Keratinocyte (primary cell): ENCODE measurements at regions not wholly inside any gene's neighbourhood (a gene's known extent, or its start where the extent isn't known, plus 50 kb on each side); places are given as distances from the start of the nearest gene placed in this dataset.

Source experiments
- EZH2 ChIP-seq: IDR thresholded peaks from one replicate; pipeline ENCODE4 v1.6.1; 2012; ENCODE audit warnings: inconsistent platforms, mild to moderate bottlenecking, low read length, moderate library complexity
- TF ChIP-seq, protein P1 (sequence below), 3 experiments: IDR thresholded peaks in 1 of 3; conservative IDR thresholded peaks in 1 of 3; optimal IDR thresholded peaks in 1 of 3; 2 replicates in 2 of 3; 3 replicates in 1 of 3; pipeline versions ENCODE3 to v1.5.1; 2011; ENCODE audit warnings: low read length in 3 of 3, mild to moderate bottlenecking in 3 of 3, moderate library complexity in 2 of 3, control low read depth in 1 of 3, inconsistent platforms in 1 of 3; ENCODE audit not compliant: insufficient read depth in 2 of 3; ENCODE audit errors: extremely low read depth in 1 of 3

DNA sequence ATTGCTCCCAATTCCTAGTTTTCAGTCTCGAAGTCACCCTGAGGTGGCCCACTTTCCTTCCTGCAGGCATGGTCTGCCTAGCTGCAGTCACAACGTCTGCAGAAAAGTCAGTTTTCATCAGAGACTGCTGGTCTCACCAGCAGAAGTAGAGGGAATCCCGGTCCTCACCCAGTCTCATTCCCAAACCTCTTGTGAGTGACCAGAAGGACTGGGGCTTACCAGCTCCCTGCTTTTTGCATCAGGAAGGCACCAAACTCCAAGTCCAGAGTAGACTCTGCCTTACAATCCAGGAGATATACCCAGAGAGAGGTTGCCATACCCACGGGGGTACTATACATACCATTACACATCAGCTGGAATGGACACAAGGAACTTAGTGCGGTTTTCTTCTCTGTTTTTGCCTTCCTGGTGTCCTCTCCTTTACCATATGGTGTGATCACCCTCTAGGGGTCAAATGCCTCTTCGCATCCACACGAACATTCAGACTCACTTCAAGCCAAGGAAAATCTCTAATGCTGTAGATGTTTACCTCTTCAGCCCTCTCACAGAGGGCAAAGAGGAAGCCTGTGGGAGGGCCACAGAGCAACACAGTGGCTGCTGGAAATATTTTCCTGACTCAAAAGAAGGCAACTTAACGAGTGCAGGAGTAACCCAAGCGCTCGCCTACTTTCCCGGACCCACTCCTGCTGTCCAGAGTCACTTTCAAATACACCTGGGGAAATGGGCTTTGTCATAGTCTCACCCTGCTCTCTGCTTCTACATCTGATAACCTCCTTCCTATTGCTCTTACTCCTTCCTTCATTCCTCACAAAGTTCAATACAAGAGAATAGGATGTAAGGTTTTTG is 220.9 kb downstream of the C7orf25 start:
- TF ChIP-seq, protein P1, sequence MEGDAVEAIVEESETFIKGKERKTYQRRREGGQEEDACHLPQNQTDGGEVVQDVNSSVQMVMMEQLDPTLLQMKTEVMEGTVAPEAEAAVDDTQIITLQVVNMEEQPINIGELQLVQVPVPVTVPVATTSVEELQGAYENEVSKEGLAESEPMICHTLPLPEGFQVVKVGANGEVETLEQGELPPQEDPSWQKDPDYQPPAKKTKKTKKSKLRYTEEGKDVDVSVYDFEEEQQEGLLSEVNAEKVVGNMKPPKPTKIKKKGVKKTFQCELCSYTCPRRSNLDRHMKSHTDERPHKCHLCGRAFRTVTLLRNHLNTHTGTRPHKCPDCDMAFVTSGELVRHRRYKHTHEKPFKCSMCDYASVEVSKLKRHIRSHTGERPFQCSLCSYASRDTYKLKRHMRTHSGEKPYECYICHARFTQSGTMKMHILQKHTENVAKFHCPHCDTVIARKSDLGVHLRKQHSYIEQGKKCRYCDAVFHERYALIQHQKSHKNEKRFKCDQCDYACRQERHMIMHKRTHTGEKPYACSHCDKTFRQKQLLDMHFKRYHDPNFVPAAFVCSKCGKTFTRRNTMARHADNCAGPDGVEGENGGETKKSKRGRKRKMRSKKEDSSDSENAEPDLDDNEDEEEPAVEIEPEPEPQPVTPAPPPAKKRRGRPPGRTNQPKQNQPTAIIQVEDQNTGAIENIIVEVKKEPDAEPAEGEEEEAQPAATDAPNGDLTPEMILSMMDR (optimal IDR thresholded peaks at IDR 0.05 in 1 of 3, IDR thresholded peaks at IDR 0.05 in 1 of 3, conservative IDR thresholded peaks at IDR 0.05 in 1 of 3; ENCODE audit: extremely low read depth in 1 of 3, insufficient read depth in 2 of 3, low read length in 3 of 3) = peak; percentile 63 to 74 (median 71)
- TF ChIP-seq EZH2 = no peak
